ENCODE measurements at regions not wholly inside any gene's neighbourhood (a gene's known extent, or its start where the extent isn't known, plus 50 kb on each side); places are given as distances from the start of the nearest gene placed in this dataset.

- H3K27me3 ChIP-seq: no peaks in the 10 kb centered on the region
- no peaks in the 10 kb centered on the region for H3K36me3 ChIP-seq (replicated peaks in 1 of 2)
- no peak for TF ChIP-seq POLR2A (IDR thresholded peaks at IDR 0.05)
- no peak for TF ChIP-seq CTCF (IDR thresholded peaks at IDR 0.05)
- intact Hi-C loops (cut with DNase I): no loop called here
- no peaks in the 10 kb centered on the region for H3K4me1 ChIP-seq (replicated peaks in 1 of 2)
- no peak overlapping the region for H3K4me3 ChIP-seq
- WGBS, 4 donors: 18 to 34% (median 26%) methylated on average over 2 of the region's 2 CpGs
- no peak overlapping the region for H3K27ac ChIP-seq
- no peaks in the 10 kb centered on the region for H3K9me3 ChIP-seq (replicated peaks in 1 of 3)
- DNase-seq: no peak
These were observed 133.1 kb upstream of the GNPDA2 start for GRCh38 chr4:44859477-44859876.

GRCh38 chr4:44848466-44848865 lies 122.1 kb upstream of the GNPDA2 start:
- H3K27me3 ChIP-seq: no peaks in the 10 kb centered on the region
- no peaks in the 10 kb centered on the region for H3K4me1 ChIP-seq (replicated peaks in 1 of 2)
- H3K4me3 ChIP-seq: no peak overlapping the region
- intact Hi-C loops (cut with DNase I): no loop called here
- H3K36me3 ChIP-seq (replicated peaks in 1 of 2): no peaks in the 10 kb centered on the region
- no peak for DNase-seq
- TF ChIP-seq CTCF (IDR thresholded peaks at IDR 0.05): no peak
- no peaks in the 10 kb centered on the region for H3K9me3 ChIP-seq (replicated peaks in 1 of 3)
- no peak overlapping the region for H3K27ac ChIP-seq

- H3K4me1 ChIP-seq (replicated peaks in 1 of 2): no peaks in the 10 kb centered on the region
- H3K27ac ChIP-seq: no peak overlapping the region
- H3K4me3 ChIP-seq: no peak overlapping the region
- no peaks in the 10 kb centered on the region for H3K36me3 ChIP-seq (replicated peaks in 1 of 2)
- intact Hi-C loops (cut with DNase I): no loop called here
- WGBS, 4 donors: 75 to 90% (median 80%) methylated on average over 4 of the region's 4 CpGs
- H3K9me3 ChIP-seq (replicated peaks in 1 of 3): no peaks in the 10 kb centered on the region
- DNase-seq: no peak
- TF ChIP-seq CTCF (IDR thresholded peaks at IDR 0.05): no peak
- TF ChIP-seq POLR2A (IDR thresholded peaks at IDR 0.05): no peak
- H3K27me3 ChIP-seq: no peaks in the 10 kb centered on the region
These were observed 119.6 kb upstream of the GNPDA2 start for GRCh38 chr4:44845993-44846392.

GRCh38 chr4:44845309-44845708 lies 119.0 kb upstream of the GNPDA2 start:
- intact Hi-C loops (cut with DNase I): no loop called here
- Histone ChIP-seq H3K9me3 (replicated peaks in 1 of 3) (no peaks in the 10 kb centered on the region), H3K4me1 (replicated peaks in 1 of 2) (no peaks in the 10 kb centered on the region), H3K27me3 (no peaks in the 10 kb centered on the region), H3K27ac (no peak overlapping the region), H3K36me3 (replicated peaks in 1 of 2) (no peaks in the 10 kb centered on the region), H3K4me3 (no peak overlapping the region)
- 32 to 50% (median 41%) methylated on average over 1 of the region's 1 CpG for WGBS, 4 donors
- no peak for TF ChIP-seq CTCF (IDR thresholded peaks at IDR 0.05)
- TF ChIP-seq POLR2A (IDR thresholded peaks at IDR 0.05): no peak
- no peak for DNase-seq
